H1 (cell line): ENCODE measurements at regions not wholly inside any gene's neighbourhood (a gene's known extent, or its start where the extent isn't known, plus 50 kb on each side); places are given as distances from the start of the nearest gene placed in this dataset.

Source experiments
- CTCF ChIA-PET: fragments of 300-600 bp; sonication (Branson Sonifier 250); formaldehyde crosslinking; loops from one replicate; lab custom pipeline; 2021; ENCODE audit not compliant: partially characterized antibody; lab: Charles Lee
- POLR2A ChIA-PET: fragments of 300-600 bp; sonication (Branson Sonifier 250); formaldehyde crosslinking; loops from one replicate; lab custom pipeline; 2021; ENCODE audit warnings: inconsistent platforms; ENCODE audit not compliant: partially characterized antibody; lab: Charles Lee
- DNase-seq, 2 experiments: peaks; one replicate each; pipeline versions ENCODE4 v3.0.0 to v3.0.0-alpha.2; 2010 to 2022; ENCODE audit warnings: low spot score in 2 of 2, low read depth in 1 of 2, mixed read lengths in 1 of 2
- FAIRE-seq: peaks from 2 replicates; lab custom pipeline; 2011; peaks lifted over from hg19 to GRCh38; lab: Jason Lieb, UNC
- H2AFZ ChIP-seq: 2 replicates; pipeline ENCODE4 v1.8.1; 2012; ENCODE audit warnings: low read length, inconsistent platforms
- H2AK5ac ChIP-seq: 2 replicates; pipeline ENCODE4 v1.6.1; 2013; ENCODE audit warnings: low read depth, low read length
- H2BK120ac ChIP-seq: replicated peaks from 2 replicates; pipeline ENCODE3; 2013; ENCODE audit warnings: low read depth, low read length, inconsistent platforms
- H2BK12ac ChIP-seq: 2 replicates; pipeline ENCODE4 v1.6.1; 2013; ENCODE audit warnings: low read depth, low read length
- H2BK15ac ChIP-seq: 2 replicates; pipeline ENCODE4 v1.6.1; 2013; ENCODE audit warnings: low read length
- H2BK20ac ChIP-seq: 2 replicates; pipeline ENCODE4 v1.6.1; 2013; ENCODE audit warnings: low read length
- H2BK5ac ChIP-seq: 2 replicates; pipeline ENCODE4 v1.6.1; 2013; ENCODE audit warnings: low read depth, low read length
- H3K14ac ChIP-seq: 2 replicates; pipeline ENCODE4 v1.6.1; 2013; ENCODE audit warnings: inconsistent platforms; ENCODE audit not compliant: insufficient read length
- H3K18ac ChIP-seq: 2 replicates; pipeline ENCODE4 v1.6.1; 2013; ENCODE audit warnings: low read length; ENCODE audit errors: extremely low read depth
- H3K23ac ChIP-seq: 2 replicates; pipeline ENCODE4 v1.6.1; 2013; ENCODE audit warnings: inconsistent platforms; ENCODE audit not compliant: insufficient read length
- H3K23me2 ChIP-seq: 2 replicates; pipeline ENCODE4 v1.6.1; 2013; ENCODE audit warnings: low read depth, low read length
- H3K27ac ChIP-seq: 2 replicates; pipeline ENCODE4 v1.6.1; 2011; ENCODE audit warnings: low read depth, low read length, inconsistent platforms
- H3K27me3 ChIP-seq, 4 experiments: replicated peaks in 1 of 4; 1 replicate in 1 of 4; 2 replicates in 3 of 4; pipeline versions ENCODE4 v1.6.1 to v1.8.1; 2011 to 2013; ENCODE audit warnings: low read length in 3 of 4, mild to moderate bottlenecking in 3 of 4, inconsistent platforms in 2 of 4, mixed read lengths in 2 of 4, moderate library complexity in 1 of 4; ENCODE audit not compliant: control insufficient read depth in 3 of 4, insufficient read depth in 3 of 4; ENCODE audit errors: extremely low read depth in 1 of 4
- H3K36me3 ChIP-seq, 4 experiments: 2 replicates each; pipeline versions ENCODE4 v1.6.1 to v1.8.1; 2011 to 2013; ENCODE audit warnings: mild to moderate bottlenecking in 4 of 4, low read length in 3 of 4, moderate library complexity in 2 of 4, control low read depth in 1 of 4, inconsistent platforms in 1 of 4; ENCODE audit not compliant: insufficient read depth in 4 of 4, control insufficient read depth in 2 of 4
- H3K4ac ChIP-seq: replicated peaks from 2 replicates; pipeline ENCODE3; 2013; ENCODE audit warnings: low read length, low read depth, mixed read lengths, inconsistent platforms; ENCODE audit not compliant: insufficient read length
- H3K4me1 ChIP-seq, 4 experiments: replicated peaks in 1 of 4; 1 replicate in 1 of 4; 2 replicates in 3 of 4; pipeline versions ENCODE4 v1.6.1 to v1.8.1; 2011 to 2013; ENCODE audit warnings: low read length in 3 of 4, inconsistent platforms in 2 of 4, mixed read lengths in 1 of 4; ENCODE audit not compliant: insufficient read depth in 4 of 4, control insufficient read depth in 3 of 4
- H3K4me2 ChIP-seq, 2 experiments: 2 replicates each; pipeline versions ENCODE4 v1.6.1 to v1.8.1; 2011 to 2013; ENCODE audit warnings: low read depth in 2 of 2, low read length in 2 of 2, control low read depth in 1 of 2, inconsistent platforms in 1 of 2, mild to moderate bottlenecking in 1 of 2; ENCODE audit not compliant: insufficient read depth in 1 of 2
- H3K4me3 ChIP-seq, 4 experiments: fragments of 200-600, 300-600 bp in 1 of 4; sonication (generic), shearing (Covaris generic), sonication (Bioruptor Twin) in 1 of 4; 2 replicates each; pipeline versions ENCODE4 v1.5.1 to v1.8.1; 2011 to 2016; ENCODE audit warnings: low read length in 4 of 4, low read depth in 3 of 4, control low read depth in 2 of 4, inconsistent platforms in 2 of 4, mild to moderate bottlenecking in 2 of 4, mixed read lengths in 1 of 4, moderate library complexity in 1 of 4; ENCODE audit not compliant: insufficient read depth in 2 of 4; ENCODE audit errors: extremely low read depth in 1 of 4
- H3K56ac ChIP-seq: replicated peaks from 2 replicates; pipeline ENCODE3; 2013; ENCODE audit warnings: low read depth, mild to moderate bottlenecking, mixed read lengths, low read length, inconsistent platforms; ENCODE audit not compliant: insufficient read length
- H3K79me1 ChIP-seq: 2 replicates; pipeline ENCODE4 v1.6.1; 2013; ENCODE audit warnings: low read depth, low read length, control low read depth
- H3K79me2 ChIP-seq, 2 experiments: 2 replicates each; pipeline versions ENCODE4 v1.6.1 to v1.8.1; 2012 to 2013; ENCODE audit warnings: low read length in 2 of 2, mild to moderate bottlenecking in 2 of 2, inconsistent platforms in 1 of 2; ENCODE audit not compliant: insufficient read depth in 2 of 2, control insufficient read depth in 1 of 2
- H3K9ac ChIP-seq, 4 experiments: replicated peaks in 1 of 4; 1 replicate in 1 of 4; 2 replicates in 3 of 4; pipeline versions ENCODE4 v1.6.1 to v1.8.1; 2011 to 2013; ENCODE audit warnings: low read depth in 3 of 4, low read length in 3 of 4, control low read depth in 2 of 4, mild to moderate bottlenecking in 2 of 4, moderate library complexity in 2 of 4, inconsistent platforms in 1 of 4; ENCODE audit errors: extremely low read depth in 1 of 4
- H3K9me3 ChIP-seq, 2 experiments: 2 replicates each; pipeline versions ENCODE4 v1.6.1 to v1.8.1; 2012 to 2013; ENCODE audit warnings: mild to moderate bottlenecking in 2 of 2, moderate library complexity in 2 of 2, control low read depth in 1 of 2, inconsistent platforms in 1 of 2, low read depth in 1 of 2, low read length in 1 of 2, mixed read lengths in 1 of 2; ENCODE audit not compliant: insufficient read depth in 2 of 2
- H4K20me1 ChIP-seq, 2 experiments: replicated peaks in 1 of 2; 2 replicates each; pipeline versions ENCODE3 to v1.8.1; 2011 to 2013; ENCODE audit warnings: inconsistent platforms in 2 of 2, low read length in 2 of 2, mild to moderate bottlenecking in 1 of 2; ENCODE audit not compliant: insufficient read depth in 2 of 2, control insufficient read depth in 1 of 2
- H4K5ac ChIP-seq: 2 replicates; pipeline ENCODE4 v1.6.1; 2013; ENCODE audit warnings: low read length, low read depth, mixed read lengths, inconsistent platforms; ENCODE audit not compliant: insufficient read length
- H4K8ac ChIP-seq: 2 replicates; pipeline ENCODE4 v1.8.0; 2013; ENCODE audit warnings: mild to moderate bottlenecking, moderate library complexity, low read length, inconsistent platforms; ENCODE audit not compliant: insufficient read depth; ENCODE audit errors: extremely low read depth
- H4K91ac ChIP-seq: replicated peaks from 2 replicates; pipeline ENCODE3; 2013; ENCODE audit warnings: low read length, mixed read lengths, inconsistent platforms; ENCODE audit not compliant: insufficient read length
- ATF2 ChIP-seq: IDR thresholded peaks from 2 replicates; pipeline ENCODE4 v1.6.1; 2012; ENCODE audit warnings: low read length, inconsistent platforms
- ATF3 ChIP-seq: IDR thresholded peaks from 2 replicates; pipeline ENCODE4 v1.6.1; 2011; ENCODE audit warnings: low read depth, mild to moderate bottlenecking, low read length; ENCODE audit not compliant: insufficient read depth
- BCL11A ChIP-seq, 2 experiments: IDR thresholded peaks; one replicate each; pipeline ENCODE4 v1.6.1; 2011; ENCODE audit warnings: low read depth in 2 of 2, low read length in 2 of 2, mild to moderate bottlenecking in 2 of 2
- BRCA1 ChIP-seq: IDR thresholded peaks from 2 replicates; pipeline ENCODE4 v1.6.1; 2012; ENCODE audit warnings: low read depth, low read length, improper control_type of control experiment
- CEBPB ChIP-seq: IDR thresholded peaks from 2 replicates; pipeline ENCODE4 v1.6.1; 2012; ENCODE audit warnings: low read depth, low read length
- EP300 ChIP-seq, 2 experiments: IDR thresholded peaks; 1 replicate in 1 of 2; 2 replicates in 1 of 2; pipeline ENCODE4 v1.6.1; 2011 to 2012; ENCODE audit warnings: low read depth in 2 of 2, low read length in 2 of 2, mild to moderate bottlenecking in 2 of 2, borderline replicate concordance in 1 of 2, inconsistent platforms in 1 of 2, moderate library complexity in 1 of 2
- KDM4A ChIP-seq: IDR thresholded peaks from one replicate; pipeline ENCODE4 v1.7.1; 2012; ENCODE audit warnings: low read depth, mild to moderate bottlenecking, moderate library complexity, low read length, inconsistent platforms; ENCODE audit not compliant: severe bottlenecking
- RFX5 ChIP-seq: IDR thresholded peaks from 2 replicates; pipeline ENCODE4 v1.6.1; 2011; ENCODE audit warnings: low read depth, low read length, improper control_type of control experiment, borderline replicate concordance
- SAP30 ChIP-seq: fragments of 300-600 bp; sonication (generic); IDR thresholded peaks from 2 replicates; pipeline ENCODE4 v1.7.1; 2012; ENCODE audit warnings: low read length, moderate library complexity, mild to moderate bottlenecking, inconsistent platforms; ENCODE audit not compliant: insufficient read depth, insufficient replicate concordance
- SP2 ChIP-seq: IDR thresholded peaks from 2 replicates; pipeline ENCODE4 v1.6.1; 2012; ENCODE audit warnings: mild to moderate bottlenecking, low read length, inconsistent platforms
- SP4 ChIP-seq: IDR thresholded peaks from 2 replicates; pipeline ENCODE4 v1.6.1; 2012; ENCODE audit warnings: low read length, inconsistent platforms
- SUZ12 ChIP-seq: fragments of 200-600 bp; sonication (generic); IDR thresholded peaks from 2 replicates; pipeline ENCODE4 v1.6.1; 2012; ENCODE audit warnings: mild to moderate bottlenecking, inconsistent platforms, low read length, moderate library complexity, mixed read lengths
- ZNF274 ChIP-seq: IDR thresholded peaks from 2 replicates; pipeline ENCODE4 v1.7.0; 2012; ENCODE audit warnings: low read length, borderline replicate concordance; ENCODE audit errors: extremely low read depth
- WGBS, 2 experiments: shearing (Covaris generic) in 1 of 2; methylation state at CpG; one replicate each; pipeline versions ENCODE4 v1.1.6 to v1.1.7; 2013 to 2015; ENCODE audit warnings: low lambda C conversion rate in 2 of 2, mixed read lengths in 2 of 2, inconsistent platforms in 1 of 2, low coverage in 1 of 2, missing lambda C conversion rate in 1 of 2; ENCODE audit not compliant: insufficient replicate concordance in 2 of 2, insufficient coverage in 1 of 2, insufficient read length in 1 of 2; ENCODE audit errors: extremely low coverage in 1 of 2, missing lambda C conversion rate in 1 of 2; 5-methylcytosine and 5-hydroxymethylcytosine counted together

GRCh38 chr13:38053896-38054295 lies 184.3 kb upstream of the TRPC4 start:
- Histone ChIP-seq H4K8ac (no peak overlapping the region), H3K4me2 (no peak overlapping the region), H3K14ac (no peak overlapping the region), H4K20me1 (no peaks in the 10 kb centered on the region), H4K91ac (no peak overlapping the region), H3K79me1 (no peaks in the 10 kb centered on the region), H2BK12ac (no peak overlapping the region), H3K4ac (no peak overlapping the region), H3K27me3 (no peaks in the 10 kb centered on the region), H3K27ac (no peak overlapping the region), H3K9ac (no peak overlapping the region), H3K4me1 (no peaks in the 10 kb centered on the region), H2AFZ (no peak overlapping the region), H3K9me3 (no peaks in the 10 kb centered on the region), H3K23ac (no peak overlapping the region), H2AK5ac (no peak overlapping the region), H4K5ac (no peak overlapping the region), H2BK20ac (no peak overlapping the region), H3K79me2 (no peaks in the 10 kb centered on the region), H3K18ac (no peak overlapping the region), H3K36me3 (no peaks in the 10 kb centered on the region), H3K4me3 (no peak overlapping the region), H2BK120ac (no peak overlapping the region), H3K23me2 (no peaks in the 10 kb centered on the region), H3K56ac (no peak overlapping the region), H2BK15ac (no peak overlapping the region), H2BK5ac (no peak overlapping the region)
- 90% methylated on average over 3 of the region's 3 CpGs; no CpG with 5 or more reads in 1 of the 2 experiments for WGBS, 2 experiments
- no peak for DNase-seq
- CTCF ChIA-PET: interaction anchor here (0.7 to 1.7 kb wide), 2 partner anchors 8 to 112 kb away, joined by 3 to 6 read pairs; no protein-coding TSS in a partner anchor
- POLR2A ChIA-PET: no interaction called here
- no peak for FAIRE-seq
- TF ChIP-seq SP4 (no peak), BCL11A (IDR thresholded peaks at IDR 0.05; ENCODE audit: low read depth in 2 of 2, low read length in 2 of 2) (no peak), EP300 (IDR thresholded peaks at IDR 0.05; ENCODE audit: borderline replicate concordance in 1 of 2, low read depth in 2 of 2, low read length in 2 of 2) (no peak), BRCA1 (no peak), SAP30 (no peak), SUZ12 (no peak), KDM4A (no peak), ATF3 (no peak), ATF2 (no peak), CEBPB (no peak), SP2 (no peak), RFX5 (no peak), ZNF274 (no peak)
